ENCODE measurements at regions not wholly inside any gene's neighbourhood (a gene's known extent, or its start where the extent isn't known, plus 50 kb on each side); places are given as distances from the start of the nearest gene placed in this dataset.

- no peak for TF ChIP-seq CTCF (IDR thresholded peaks at IDR 0.05; ENCODE audit: low read depth, low read length)
- TF ChIP-seq, protein P1, sequence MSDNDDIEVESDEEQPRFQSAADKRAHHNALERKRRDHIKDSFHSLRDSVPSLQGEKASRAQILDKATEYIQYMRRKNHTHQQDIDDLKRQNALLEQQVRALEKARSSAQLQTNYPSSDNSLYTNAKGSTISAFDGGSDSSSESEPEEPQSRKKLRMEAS (IDR thresholded peaks at IDR 0.05; ENCODE audit: low read depth, low read length) = no peak
- no peak for TF ChIP-seq POLR2A (IDR thresholded peaks at IDR 0.05; ENCODE audit: extremely low read depth, insufficient read length)
- TF ChIP-seq MYC (IDR thresholded peaks at IDR 0.05; ENCODE audit: low read depth, low read length) = no peak
Observed at GRCh38 chr2:42930025-42930581, 137.7 kb upstream of the HAAO start.
